ENCODE measurements at regions not wholly inside any gene's neighbourhood (a gene's known extent, or its start where the extent isn't known, plus 50 kb on each side); places are given as distances from the start of the nearest gene placed in this dataset.
"Not testable (repeated sequence)": the region's sequence is repeated elsewhere in the genome, so short reads cannot be mapped to it uniquely, and the experiment has no call there.

DNA sequence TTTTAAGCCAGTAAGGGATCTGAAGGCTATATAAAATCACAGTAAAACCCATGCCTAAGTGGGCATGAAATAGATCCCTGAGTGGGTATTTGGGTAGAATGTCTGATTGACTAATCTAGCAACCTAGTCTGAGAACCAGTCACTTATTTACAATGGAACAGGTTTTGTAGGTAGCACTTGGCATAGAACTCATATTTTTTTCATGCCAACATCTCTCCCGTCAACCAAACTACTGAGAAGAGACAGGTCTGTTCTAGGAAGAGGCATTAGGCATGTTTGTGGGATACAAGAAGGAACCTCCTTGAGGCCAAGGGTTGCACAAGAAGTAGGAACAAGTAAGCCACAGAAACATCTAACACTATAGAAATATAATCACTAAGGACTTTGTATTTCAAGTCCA lies 840.4 kb upstream of the TENM4 start:
- DNase-seq, result no peak

GRCh38 chr11:80280737-80281136 lies 839.9 kb upstream of the TENM4 start:
- no peak for DNase-seq

GRCh38 chr11:80261776-80262175 lies 820.9 kb upstream of the TENM4 start:
- DNase-seq, result no peak

DNA sequence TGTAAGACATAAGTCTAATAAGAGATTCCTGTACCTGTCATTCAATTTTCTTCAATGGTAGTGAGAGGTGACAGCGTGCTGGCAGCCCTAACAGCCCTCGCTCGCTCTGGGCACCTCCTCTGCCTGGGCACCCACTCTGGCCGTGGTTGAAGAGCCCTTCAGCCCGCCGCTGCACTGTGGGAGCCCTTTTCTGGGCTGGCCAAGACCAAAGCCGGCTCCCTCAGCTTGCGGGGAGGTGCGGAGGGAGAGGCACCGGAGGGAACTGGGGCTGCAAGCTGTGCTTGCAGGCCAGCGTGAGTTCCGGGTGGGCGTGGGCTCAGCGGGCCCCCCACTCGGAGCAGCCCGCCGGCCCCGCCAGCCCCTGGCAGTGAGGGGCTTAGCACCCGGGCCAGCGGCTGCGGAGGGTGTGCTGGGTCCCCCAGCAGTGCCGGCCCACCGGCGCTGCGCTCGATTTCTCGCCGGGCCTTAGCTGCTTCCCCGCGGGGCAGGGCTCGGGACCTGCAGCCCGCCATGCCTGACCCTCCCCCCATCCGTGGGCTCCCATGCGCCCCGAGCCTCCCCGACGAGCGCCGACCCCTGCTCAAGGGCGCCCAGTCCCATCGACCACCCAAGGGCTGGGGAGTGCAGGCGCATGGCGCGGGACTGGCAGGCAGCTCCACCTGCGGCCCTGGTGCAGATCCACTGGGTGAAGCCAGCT lies 816.6 kb upstream of the TENM4 start:
- DNase-seq, result not testable (repeated sequence)

GRCh38 chr11:80255021-80255420 lies 814.2 kb upstream of the TENM4 start:
- no peak for DNase-seq

GRCh38 chr11:80241766-80242165 lies 800.9 kb upstream of the TENM4 start:
- no peak for DNase-seq

DNA sequence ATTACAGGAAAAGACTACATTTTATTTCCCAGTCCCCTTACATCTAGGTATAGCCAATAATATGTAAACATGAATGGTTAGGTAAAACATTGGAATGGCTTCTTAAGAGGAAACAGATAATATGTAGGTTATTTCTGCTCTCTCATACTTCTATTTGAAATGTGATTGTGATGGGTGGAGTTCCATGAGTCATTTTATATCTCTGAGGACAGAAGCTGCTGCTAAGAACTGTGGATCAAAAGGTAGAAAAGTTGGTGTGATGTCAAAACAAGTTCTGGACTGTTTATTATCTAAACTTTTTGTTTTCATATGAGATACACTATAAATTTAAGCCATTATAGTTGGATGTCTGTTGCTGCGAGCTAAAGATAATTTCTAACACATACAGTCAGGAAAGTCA lies 799.4 kb upstream of the TENM4 start:
- no peak for DNase-seq

- no peak for DNase-seq
Measured at GRCh38 chr11:80239217-80239616, 798.4 kb upstream of the TENM4 start.

- DNase-seq, result no peak
Measured at GRCh38 chr11:80227915-80228314, 787.1 kb upstream of the TENM4 start.

GRCh38 chr11:80214413-80214812 lies 773.6 kb upstream of the TENM4 start:
- no peak for DNase-seq

DNA sequence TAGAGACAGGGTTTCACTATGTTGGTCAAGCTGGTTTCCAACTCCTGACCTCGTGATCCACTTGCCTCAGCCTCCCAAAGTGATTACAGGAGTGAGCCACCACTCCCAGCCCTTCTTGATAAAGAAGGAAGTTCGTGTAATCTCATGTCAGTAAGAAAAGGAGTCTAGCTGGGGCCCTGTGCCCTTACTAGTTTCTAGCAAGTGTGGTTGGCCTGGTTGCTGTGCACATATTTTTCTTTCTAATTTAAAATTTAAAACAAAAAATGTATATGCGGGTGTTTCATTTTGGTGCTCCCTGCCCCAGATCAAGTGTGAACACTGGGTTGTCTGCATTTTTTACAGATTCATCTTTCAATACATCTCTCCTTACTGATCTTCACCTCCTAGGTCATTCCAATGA lies 770.8 kb upstream of the TENM4 start:
- DNase-seq, result no peak

GRCh38 chr11:80204021-80204420 lies 763.2 kb upstream of the TENM4 start:
- DNase-seq, result no peak

GRCh38 chr11:80196932-80197554 lies 756.2 kb upstream of the TENM4 start:
- no peak for DNase-seq

DNA sequence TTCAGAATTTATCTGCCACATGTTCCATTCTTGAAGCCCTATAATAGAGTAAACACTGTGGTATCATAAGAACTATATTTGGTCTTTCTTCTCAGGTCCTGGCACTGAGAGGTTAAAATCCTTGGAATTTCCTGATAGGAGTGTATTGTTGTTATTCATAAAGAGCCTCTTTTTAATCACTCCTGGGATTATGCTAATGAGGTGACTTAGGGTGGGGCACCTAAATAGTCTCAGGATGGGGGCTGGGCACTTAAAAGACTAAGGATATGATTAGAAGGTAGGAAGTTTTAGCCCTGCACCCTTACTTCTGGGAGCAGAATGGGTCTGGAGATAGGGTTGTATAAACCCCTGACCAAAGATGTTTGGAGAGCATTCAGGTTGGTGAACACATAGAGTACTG lies 755.2 kb upstream of the TENM4 start:
- DNase-seq, result no peak

- DNase-seq, result no peak
Measured at GRCh38 chr11:80194625-80195024, 753.8 kb upstream of the TENM4 start.

GRCh38 chr11:80194016-80194415 lies 753.2 kb upstream of the TENM4 start:
- DNase-seq, result no peak

DNA sequence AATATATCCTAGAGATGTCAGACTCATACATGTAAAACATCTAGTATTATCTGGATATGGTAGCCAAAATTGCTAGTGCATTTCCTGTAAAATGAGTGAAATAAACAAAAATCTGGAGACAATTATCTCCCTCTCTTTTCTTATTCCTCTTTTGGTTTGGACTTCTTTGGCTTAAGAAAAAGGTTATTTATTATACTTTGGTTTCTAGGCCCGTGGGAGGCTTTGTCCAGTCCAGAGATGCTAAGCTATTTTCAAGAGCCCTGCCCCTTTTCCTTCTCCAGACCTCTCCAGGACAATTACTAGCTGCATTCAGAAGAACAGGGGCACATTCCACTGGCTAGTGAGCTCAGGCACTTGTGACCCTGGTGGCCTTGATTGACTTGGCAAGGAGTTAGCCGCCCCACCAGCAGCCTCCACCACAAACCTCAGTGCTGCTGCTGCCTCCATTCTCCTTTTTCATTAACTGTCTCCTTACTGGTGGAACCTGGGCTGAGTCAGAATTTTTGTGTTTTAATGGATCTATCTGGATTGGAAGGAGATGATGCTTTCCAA lies 747.3 kb upstream of the TENM4 start:
- DNase-seq, result no peak

DNA sequence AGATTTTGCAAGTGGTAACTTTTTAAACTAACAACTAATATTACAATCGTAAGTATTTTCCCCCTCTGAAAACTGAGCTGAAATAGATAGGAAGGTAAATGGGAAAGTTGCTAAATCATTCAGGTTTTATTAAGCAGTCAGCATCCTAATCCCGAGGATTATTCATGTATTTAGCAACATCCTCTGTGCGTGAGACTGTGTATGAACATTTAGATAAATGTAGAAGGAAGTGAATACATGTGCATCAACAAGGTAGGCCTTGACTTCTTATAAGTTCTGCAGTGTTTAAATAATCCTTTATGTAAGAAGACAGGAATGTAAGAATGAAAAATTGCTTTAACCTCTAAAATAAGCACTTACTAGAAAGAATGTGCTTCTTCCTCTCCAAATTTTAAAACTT lies 745.9 kb upstream of the TENM4 start:
- DNase-seq, result no peak

DNA sequence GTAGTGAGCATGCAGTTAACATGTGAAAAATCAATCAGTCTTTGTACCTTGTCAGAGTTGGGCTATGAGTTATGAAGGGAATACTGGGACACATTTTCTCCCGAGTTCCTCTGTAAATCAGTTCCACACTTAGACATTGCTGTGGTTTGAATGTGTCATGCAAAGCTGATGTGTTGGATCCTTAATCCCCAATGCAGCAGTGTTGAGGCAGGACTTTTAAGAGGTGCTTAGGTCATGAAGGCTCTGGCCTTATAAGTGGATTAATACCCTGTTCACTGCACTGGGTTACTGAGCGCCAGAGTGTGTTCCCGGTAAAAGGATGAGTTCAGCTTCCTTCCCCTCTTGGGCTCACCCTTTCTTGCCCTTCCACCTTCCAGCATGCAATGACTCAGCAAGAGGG lies 742.1 kb upstream of the TENM4 start:
- DNase-seq, result no peak

DNA sequence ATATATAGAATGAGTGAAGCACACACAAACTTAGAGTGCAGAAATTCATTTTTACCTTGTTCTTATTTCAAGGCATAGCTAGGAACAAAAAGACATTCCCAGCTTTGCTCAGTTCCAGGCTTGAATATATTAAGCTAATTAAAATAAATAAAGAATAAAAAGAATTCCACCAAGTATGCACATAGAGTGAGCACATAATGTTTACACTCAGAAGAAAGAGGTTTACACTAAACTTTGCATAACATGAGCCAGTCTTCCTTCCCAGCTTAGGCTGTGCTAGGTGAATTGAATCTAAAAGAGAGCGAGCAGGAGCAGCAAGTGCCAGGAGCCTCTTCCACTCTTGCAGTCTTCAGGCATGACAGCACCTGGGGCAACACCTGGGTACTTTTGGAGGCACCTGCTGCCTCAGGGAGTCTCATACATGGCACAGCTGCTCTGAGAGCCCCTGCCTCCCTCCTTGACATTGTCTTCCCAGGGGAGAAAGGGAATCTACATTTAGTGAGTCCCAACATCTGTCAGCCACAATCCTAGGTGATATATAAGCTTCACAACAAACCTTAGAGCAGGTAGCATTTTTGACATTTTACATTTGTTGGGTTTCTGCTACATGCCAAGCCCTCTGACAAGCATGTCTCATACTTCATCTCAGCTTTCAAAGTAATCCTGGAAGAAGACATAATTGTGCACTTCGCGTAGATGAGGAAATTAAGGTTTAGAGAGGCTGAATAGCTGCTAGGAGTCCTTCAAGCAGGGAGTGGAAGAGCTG lies 732.7 kb upstream of the TENM4 start:
- DNase-seq, result no peak

GRCh38 chr11:80168796-80169195 lies 728.0 kb upstream of the TENM4 start:
- no peak for DNase-seq

- DNase-seq, result no peak
Measured at GRCh38 chr11:80167766-80168165, 726.9 kb upstream of the TENM4 start.

GRCh38 chr11:80165744-80166143 lies 724.9 kb upstream of the TENM4 start:
- DNase-seq, result no peak

DNA sequence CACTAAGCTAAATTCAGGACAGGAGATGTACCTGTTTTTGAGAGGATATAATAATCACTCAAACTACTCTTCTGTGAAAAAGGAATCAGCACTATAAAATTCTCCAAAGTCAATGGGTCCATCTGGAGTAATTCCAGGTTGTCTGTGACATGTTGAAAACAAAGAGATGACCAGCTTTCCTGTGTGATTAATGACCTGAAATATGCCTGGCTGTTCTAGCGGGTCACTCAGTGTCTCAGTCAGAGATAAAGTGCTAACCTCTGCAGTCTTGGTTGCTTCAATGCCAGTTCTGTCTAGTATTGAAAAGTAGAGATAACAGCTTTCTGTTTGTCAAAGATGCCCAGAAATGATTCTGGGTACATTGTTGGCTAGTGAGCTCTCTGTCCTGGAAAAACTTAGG lies 722.6 kb upstream of the TENM4 start:
- no peak for DNase-seq

Measured in NCI-H1105 treated with DMSO at 0.1 percent for 48 hours (cell line).